Fibroblast of lung (primary cell): ENCODE measurements at regions not wholly inside any gene's neighbourhood (a gene's known extent, or its start where the extent isn't known, plus 50 kb on each side); places are given as distances from the start of the nearest gene placed in this dataset.

Source experiments
- DNase-seq, 2 donors: peaks; one replicate each; pipeline versions ENCODE4 v3.0.0 to v3.0.0-alpha.2; 2010; ENCODE audit warnings: low read depth in 2 of 2
- H2AFZ ChIP-seq: 2 replicates; pipeline ENCODE4 v1.5.1; 2012; ENCODE audit warnings: low read length, control low read depth, inconsistent platforms
- H3K27ac ChIP-seq: 2 replicates; pipeline ENCODE4 v1.5.1; 2011; ENCODE audit warnings: low read length, control low read depth; ENCODE audit not compliant: insufficient read depth
- H3K27me3 ChIP-seq: 2 replicates; pipeline ENCODE4 v1.5.1; 2011; ENCODE audit warnings: mild to moderate bottlenecking, low read length; ENCODE audit not compliant: control insufficient read depth, insufficient read depth
- H3K36me3 ChIP-seq: 2 replicates; pipeline ENCODE4 v1.5.1; 2011; ENCODE audit warnings: low read length; ENCODE audit not compliant: control insufficient read depth, insufficient read depth
- H3K4me1 ChIP-seq: 2 replicates; pipeline ENCODE4 v1.5.1; 2011; ENCODE audit warnings: low read length; ENCODE audit not compliant: control insufficient read depth, insufficient read depth; ENCODE audit errors: extremely low read depth
- H3K4me2 ChIP-seq: 2 replicates; pipeline ENCODE4 v1.5.1; 2011; ENCODE audit warnings: low read length, control low read depth; ENCODE audit not compliant: insufficient read depth; ENCODE audit errors: extremely low read depth
- H3K4me3 ChIP-seq, 4 experiments: fragments of 200-600 bp in 1 of 4; sonication (generic) in 1 of 4; replicated peaks in 1 of 4; 2 replicates each; pipeline ENCODE4 v1.5.1; 2011 to 2016; ENCODE audit warnings: low read length in 4 of 4, low read depth in 3 of 4, mild to moderate bottlenecking in 3 of 4, control low read depth in 2 of 4, inconsistent platforms in 1 of 4, mixed read lengths in 1 of 4; ENCODE audit not compliant: insufficient read depth in 1 of 4; ENCODE audit errors: control extremely low read depth in 1 of 4
- H3K79me2 ChIP-seq: 2 replicates; pipeline ENCODE4 v1.5.1; 2012; ENCODE audit warnings: mild to moderate bottlenecking, low read length, inconsistent platforms; ENCODE audit not compliant: control insufficient read depth, insufficient read depth
- H3K9ac ChIP-seq: 2 replicates; pipeline ENCODE4 v1.5.1; 2011; ENCODE audit warnings: mild to moderate bottlenecking, low read length, control low read depth; ENCODE audit not compliant: insufficient read depth
- H3K9me3 ChIP-seq: 2 replicates; pipeline ENCODE4 v1.5.1; 2012; ENCODE audit warnings: low read depth, low read length; ENCODE audit not compliant: control insufficient read depth, insufficient read depth
- H4K20me1 ChIP-seq: 2 replicates; pipeline ENCODE4 v1.5.1; 2011; ENCODE audit warnings: low read length; ENCODE audit not compliant: control insufficient read depth, insufficient read depth; ENCODE audit errors: extremely low read depth
- EZH2 ChIP-seq: IDR thresholded peaks from 2 replicates; pipeline ENCODE4 v1.5.1; 2012; ENCODE audit warnings: low read length, control low read depth, mild to moderate bottlenecking; ENCODE audit errors: missing control alignments
- TF ChIP-seq, protein P1 (sequence below), 2 donors: IDR thresholded peaks in 1 of 2; conservative IDR thresholded peaks in 1 of 2; 1 replicate in 1 of 2; 2 replicates in 1 of 2; pipeline ENCODE4 v1.5.1; 2011 to 2012; ENCODE audit warnings: low read length in 2 of 2, control low read depth in 1 of 2, inconsistent platforms in 1 of 2, low read depth in 1 of 2, mild to moderate bottlenecking in 1 of 2

GRCh38 chr12:127205781-127206555 is 1061.0 kb upstream of the TMEM132C start:
- Histone ChIP-seq H2AFZ (no peak overlapping the region), H3K9me3 (no peaks in the 10 kb centered on the region), H3K9ac (no peak overlapping the region), H3K4me3 (no peak overlapping the region), H3K4me2 (no peak overlapping the region), H3K27ac (no peak overlapping the region), H3K79me2 (no peaks in the 10 kb centered on the region), H3K4me1 (no peaks in the 10 kb centered on the region), H3K27me3 (no peaks in the 10 kb centered on the region), H3K36me3 (no peaks in the 10 kb centered on the region), H4K20me1 (no peaks in the 10 kb centered on the region)
- TF ChIP-seq, protein P1, sequence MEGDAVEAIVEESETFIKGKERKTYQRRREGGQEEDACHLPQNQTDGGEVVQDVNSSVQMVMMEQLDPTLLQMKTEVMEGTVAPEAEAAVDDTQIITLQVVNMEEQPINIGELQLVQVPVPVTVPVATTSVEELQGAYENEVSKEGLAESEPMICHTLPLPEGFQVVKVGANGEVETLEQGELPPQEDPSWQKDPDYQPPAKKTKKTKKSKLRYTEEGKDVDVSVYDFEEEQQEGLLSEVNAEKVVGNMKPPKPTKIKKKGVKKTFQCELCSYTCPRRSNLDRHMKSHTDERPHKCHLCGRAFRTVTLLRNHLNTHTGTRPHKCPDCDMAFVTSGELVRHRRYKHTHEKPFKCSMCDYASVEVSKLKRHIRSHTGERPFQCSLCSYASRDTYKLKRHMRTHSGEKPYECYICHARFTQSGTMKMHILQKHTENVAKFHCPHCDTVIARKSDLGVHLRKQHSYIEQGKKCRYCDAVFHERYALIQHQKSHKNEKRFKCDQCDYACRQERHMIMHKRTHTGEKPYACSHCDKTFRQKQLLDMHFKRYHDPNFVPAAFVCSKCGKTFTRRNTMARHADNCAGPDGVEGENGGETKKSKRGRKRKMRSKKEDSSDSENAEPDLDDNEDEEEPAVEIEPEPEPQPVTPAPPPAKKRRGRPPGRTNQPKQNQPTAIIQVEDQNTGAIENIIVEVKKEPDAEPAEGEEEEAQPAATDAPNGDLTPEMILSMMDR (conservative IDR thresholded peaks at IDR 0.05 in 1 of 2, IDR thresholded peaks at IDR 0.05 in 1 of 2; ENCODE audit: low read depth in 1 of 2, low read length in 2 of 2): no peak
- no peak for TF ChIP-seq EZH2
- DNase-seq: no peak

DNA sequence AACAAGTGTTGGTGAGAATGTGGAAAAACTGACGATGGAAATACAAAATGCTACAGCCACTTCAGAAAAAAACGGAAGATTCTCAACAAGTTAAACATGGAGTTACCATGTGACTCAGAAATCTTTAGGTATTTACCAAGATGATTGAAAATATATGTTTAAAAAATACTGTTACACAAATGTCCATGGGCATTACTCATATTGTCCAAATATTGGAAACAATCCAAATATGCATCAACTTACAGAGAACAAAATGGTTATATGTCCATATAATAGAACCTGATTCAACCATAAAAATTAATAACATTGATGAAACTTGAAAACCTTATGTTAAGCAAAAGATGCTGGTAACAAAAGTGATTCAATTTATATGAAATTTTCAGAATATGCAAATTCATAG is 1057.7 kb upstream of the TMEM132C start:
- Histone ChIP-seq H3K4me2 (no peak overlapping the region), H3K9ac (no peak overlapping the region), H3K4me3 (no peak overlapping the region), H3K9me3 (no peaks in the 10 kb centered on the region), H3K27me3 (no peaks in the 10 kb centered on the region), H3K4me1 (no peaks in the 10 kb centered on the region), H3K36me3 (no peaks in the 10 kb centered on the region), H2AFZ (no peak overlapping the region), H3K27ac (no peak overlapping the region), H4K20me1 (no peaks in the 10 kb centered on the region), H3K79me2 (no peaks in the 10 kb centered on the region)
- DNase-seq: no peak
- TF ChIP-seq EZH2: no peak
- TF ChIP-seq, protein P1 (conservative IDR thresholded peaks at IDR 0.05 in 1 of 2, IDR thresholded peaks at IDR 0.05 in 1 of 2; ENCODE audit: low read depth in 1 of 2, low read length in 2 of 2): no peak

- Histone ChIP-seq H4K20me1 (no peaks in the 10 kb centered on the region), H3K27me3 (no peaks in the 10 kb centered on the region), H3K36me3 (no peaks in the 10 kb centered on the region), H2AFZ (no peak overlapping the region), H3K79me2 (no peaks in the 10 kb centered on the region), H3K4me3 (no peak overlapping the region), H3K4me1 (no peaks in the 10 kb centered on the region), H3K9ac (no peak overlapping the region), H3K9me3 (no peaks in the 10 kb centered on the region), H3K4me2 (no peak overlapping the region), H3K27ac (no peak overlapping the region)
- DNase-seq: no peak
- no peak for TF ChIP-seq EZH2
- TF ChIP-seq, protein P1 (conservative IDR thresholded peaks at IDR 0.05 in 1 of 2, IDR thresholded peaks at IDR 0.05 in 1 of 2; ENCODE audit: low read depth in 1 of 2, low read length in 2 of 2): no peak
These were observed 1052.8 kb upstream of the TMEM132C start for GRCh38 chr12:127214186-127214585.
